OCI-LY7 (cell line): ENCODE measurements at regions not wholly inside any gene's neighbourhood (a gene's known extent, or its start where the extent isn't known, plus 50 kb on each side); places are given as distances from the start of the nearest gene placed in this dataset.

Experiments
- BruUV-seq: library from RNA; stranded (reverse); fragments of 400-500 nt; replicated peaks from 2 replicates; lab custom pipeline; 2021; lab: Mats Ljungman, UMichigan
- CTCF ChIA-PET: fragments of 300-600 bp; sonication (Branson Sonifier 250); formaldehyde crosslinking; loops from one replicate; lab custom pipeline; 2022; ENCODE audit warnings: antibody characterized with exemption; ENCODE audit not compliant: unreplicated experiment; lab: Charles Lee
- POLR2A ChIA-PET: fragments of 300-600 bp; sonication (Branson Sonifier 250); formaldehyde crosslinking; loops from one replicate; lab custom pipeline; 2022; ENCODE audit warnings: antibody characterized with exemption; lab: Charles Lee
- DNase-seq: peaks from one replicate; pipeline ENCODE4 v3.0.0-alpha.2; 2015; ENCODE audit warnings: low spot score
- H2AFZ ChIP-seq: fragments of 200-600 bp; sonication (generic), shearing (Covaris generic); 2 replicates; pipeline ENCODE4 v1.6.1; 2014; ENCODE audit warnings: mild to moderate bottlenecking, antibody characterized with exemption, low read length, moderate library complexity
- H3K27ac ChIP-seq: fragments of 200-600 bp; sonication (generic); 2 replicates; pipeline ENCODE4 v1.5.1; 2014; ENCODE audit warnings: mixed run types, low read depth, mild to moderate bottlenecking, moderate library complexity, low read length, inconsistent platforms; ENCODE audit not compliant: poor library complexity, severe bottlenecking
- H3K36me3 ChIP-seq: fragments of 200-600 bp; sonication (generic); 2 replicates; pipeline ENCODE4 v1.6.1; 2014; ENCODE audit warnings: mild to moderate bottlenecking, antibody characterized with exemption, low read length, moderate library complexity, mixed read lengths; ENCODE audit not compliant: insufficient read depth
- H3K4me1 ChIP-seq: fragments of 200-600 bp; sonication (generic); 2 replicates; pipeline ENCODE4 v1.5.1; 2014; ENCODE audit warnings: mild to moderate bottlenecking, low read length; ENCODE audit not compliant: insufficient read depth, poor library complexity, severe bottlenecking
- H3K4me2 ChIP-seq: fragments of 200-600 bp; sonication (generic); 2 replicates; pipeline ENCODE4 v1.6.1; 2014; ENCODE audit warnings: mild to moderate bottlenecking, low read length
- H3K4me3 ChIP-seq: fragments of 200-600 bp; sonication (generic); 2 replicates; pipeline ENCODE4 v1.5.1; 2014; ENCODE audit warnings: mild to moderate bottlenecking, low read depth, low read length; ENCODE audit not compliant: poor library complexity, severe bottlenecking
- H3K79me2 ChIP-seq: fragments of 200-600 bp; sonication (generic); 2 replicates; pipeline ENCODE4 v1.6.1; 2016; ENCODE audit warnings: low read depth, mild to moderate bottlenecking, low read length, moderate library complexity, mixed read lengths; ENCODE audit not compliant: insufficient read depth
- H3K9me2 ChIP-seq: fragments of 200-600 bp; sonication (generic); 2 replicates; pipeline ENCODE4 v1.6.1; 2016; ENCODE audit warnings: mild to moderate bottlenecking, low read length, mixed read lengths; ENCODE audit not compliant: insufficient read depth
- H3K9me3 ChIP-seq: fragments of 200-600 bp; sonication (generic); 2 replicates; pipeline ENCODE4 v1.6.1; 2014; ENCODE audit warnings: mild to moderate bottlenecking, mixed run types, low read length, mixed read lengths
- H4K20me1 ChIP-seq: fragments of 200-600 bp; sonication (generic); 2 replicates; pipeline ENCODE4 v1.6.1; 2014; ENCODE audit warnings: mild to moderate bottlenecking, antibody characterized with exemption, low read length, moderate library complexity, mixed read lengths; ENCODE audit not compliant: insufficient read depth
- EZH2phosphoT487 ChIP-seq: fragments of 200-600 bp; sonication (generic); IDR thresholded peaks from 2 replicates; pipeline ENCODE4 v1.6.1; 2018; ENCODE audit warnings: low read depth, borderline replicate concordance, mild to moderate bottlenecking, mixed run types, antibody characterized with exemption, low read length, moderate library complexity, mixed read lengths
- intact Hi-C: fragments of 100-400 bp; cut with micrococcal nuclease; formaldehyde crosslinking; loops from one replicate; pipeline ENCODE4 v1.10.0; 2022; ENCODE audit not compliant: unreplicated experiment
- TF ChIP-seq, protein P1 (sequence below): fragments of 200-600 bp; sonication (generic); conservative IDR thresholded peaks from 2 replicates; pipeline ENCODE4 v1.5.1; 2014; ENCODE audit warnings: mild to moderate bottlenecking, antibody characterized with exemption, low read length, moderate library complexity, mixed read lengths

DNA sequence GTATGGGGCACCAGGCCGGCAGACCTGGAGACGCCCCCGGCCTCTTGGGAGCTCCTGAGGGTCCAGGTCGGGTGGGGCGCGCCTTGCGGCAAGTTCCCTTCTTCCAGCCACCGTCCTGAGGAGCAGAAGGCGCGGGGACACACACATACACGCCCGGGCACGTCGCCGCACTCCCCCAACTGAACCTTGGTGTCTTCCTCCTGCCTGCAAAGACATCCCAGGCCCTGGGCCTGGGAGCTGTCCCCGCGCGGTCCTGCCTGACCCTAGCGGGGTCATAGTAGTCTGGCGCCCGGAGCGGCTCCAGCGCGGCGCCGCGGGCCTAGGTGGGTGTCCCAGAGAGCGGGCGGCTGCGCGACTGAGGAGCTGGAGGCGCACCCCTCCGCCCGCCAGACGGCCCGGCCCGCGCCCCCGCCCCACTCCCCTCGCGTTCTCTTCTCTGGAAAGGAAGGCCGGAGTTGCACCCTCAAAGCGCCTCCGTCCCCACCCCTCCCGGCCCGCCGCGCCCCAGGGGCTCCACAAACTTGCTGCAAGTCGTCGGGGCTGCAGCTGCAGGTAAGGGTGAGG, 185.9 kb upstream of the LINGO1 start:
- Histone ChIP-seq H3K9me2 (no peaks in the 10 kb centered on the region), H3K9me3 (no peaks in the 10 kb centered on the region), H3K4me2 (no peak overlapping the region), H3K27ac (no peak overlapping the region), H2AFZ (no peak overlapping the region), H3K4me3 (no peak overlapping the region), H3K79me2 (no peaks in the 10 kb centered on the region), H4K20me1 (no peaks in the 10 kb centered on the region), H3K4me1 (no peaks in the 10 kb centered on the region), H3K36me3 (no peaks in the 10 kb centered on the region)
- CTCF ChIA-PET: no interaction called here
- TF ChIP-seq EZH2phosphoT487: no peak
- TF ChIP-seq, protein P1, sequence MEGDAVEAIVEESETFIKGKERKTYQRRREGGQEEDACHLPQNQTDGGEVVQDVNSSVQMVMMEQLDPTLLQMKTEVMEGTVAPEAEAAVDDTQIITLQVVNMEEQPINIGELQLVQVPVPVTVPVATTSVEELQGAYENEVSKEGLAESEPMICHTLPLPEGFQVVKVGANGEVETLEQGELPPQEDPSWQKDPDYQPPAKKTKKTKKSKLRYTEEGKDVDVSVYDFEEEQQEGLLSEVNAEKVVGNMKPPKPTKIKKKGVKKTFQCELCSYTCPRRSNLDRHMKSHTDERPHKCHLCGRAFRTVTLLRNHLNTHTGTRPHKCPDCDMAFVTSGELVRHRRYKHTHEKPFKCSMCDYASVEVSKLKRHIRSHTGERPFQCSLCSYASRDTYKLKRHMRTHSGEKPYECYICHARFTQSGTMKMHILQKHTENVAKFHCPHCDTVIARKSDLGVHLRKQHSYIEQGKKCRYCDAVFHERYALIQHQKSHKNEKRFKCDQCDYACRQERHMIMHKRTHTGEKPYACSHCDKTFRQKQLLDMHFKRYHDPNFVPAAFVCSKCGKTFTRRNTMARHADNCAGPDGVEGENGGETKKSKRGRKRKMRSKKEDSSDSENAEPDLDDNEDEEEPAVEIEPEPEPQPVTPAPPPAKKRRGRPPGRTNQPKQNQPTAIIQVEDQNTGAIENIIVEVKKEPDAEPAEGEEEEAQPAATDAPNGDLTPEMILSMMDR: no peak
- POLR2A ChIA-PET: no interaction called here
- DNase-seq: no peak
- intact Hi-C loops: no loop called here
- no TSS peak for BruUV-seq

DNA sequence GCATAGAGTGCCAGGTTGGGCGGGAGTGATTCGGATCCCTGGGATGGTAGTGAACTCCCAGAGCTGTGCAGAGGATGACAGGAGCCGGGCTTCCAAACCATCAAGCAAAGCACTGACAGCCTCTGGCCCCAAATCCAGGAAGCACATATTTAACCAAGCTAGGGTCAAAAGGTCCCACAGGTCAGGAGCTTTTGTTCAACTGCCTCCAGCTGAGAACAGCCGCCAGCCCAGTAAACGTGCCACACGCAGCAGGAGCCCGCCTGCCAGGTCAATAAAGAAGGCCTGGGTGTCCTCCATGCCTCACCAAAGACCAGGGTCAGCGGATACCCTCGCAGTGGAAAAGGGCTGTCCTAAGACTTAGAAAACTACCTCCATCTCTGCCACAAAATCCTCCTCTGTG, 184.7 kb upstream of the LINGO1 start:
- no TSS peak for BruUV-seq
- no peaks in the 10 kb centered on the region for H3K4me1 ChIP-seq
- H3K4me3 ChIP-seq: no peak overlapping the region
- no peak overlapping the region for H2AFZ ChIP-seq
- H3K4me2 ChIP-seq: no peak overlapping the region
- POLR2A ChIA-PET: no interaction called here
- DNase-seq: no peak
- H4K20me1 ChIP-seq: no peaks in the 10 kb centered on the region
- no peaks in the 10 kb centered on the region for H3K9me2 ChIP-seq
- no peaks in the 10 kb centered on the region for H3K9me3 ChIP-seq
- CTCF ChIA-PET: no interaction called here
- H3K27ac ChIP-seq: no peak overlapping the region
- TF ChIP-seq EZH2phosphoT487: no peak
- TF ChIP-seq, protein P1: no peak
- intact Hi-C loops: no loop called here
- H3K36me3 ChIP-seq: no peaks in the 10 kb centered on the region
- no peaks in the 10 kb centered on the region for H3K79me2 ChIP-seq

DNA sequence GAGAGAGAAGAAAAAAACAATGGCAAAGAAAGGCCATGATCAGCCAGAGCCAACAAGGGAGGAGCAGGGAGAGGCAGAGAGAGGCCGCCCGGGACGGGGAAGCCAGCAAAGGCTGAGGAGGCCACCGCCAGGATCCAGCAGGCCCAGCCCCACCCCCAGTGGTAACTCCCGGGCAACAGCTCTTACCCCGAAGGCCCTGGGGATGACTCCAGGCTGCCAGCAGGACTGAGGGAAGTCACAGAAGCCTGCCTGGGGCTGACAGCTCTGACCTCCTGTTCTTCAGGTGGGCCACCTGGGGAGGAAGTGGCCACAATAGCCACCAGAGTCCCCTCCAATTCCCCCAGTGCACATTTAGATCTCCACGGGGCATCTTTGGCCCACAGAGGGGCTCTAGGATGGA, 184.3 kb upstream of the LINGO1 start:
- H3K79me2 ChIP-seq: no peaks in the 10 kb centered on the region
- no TSS peak for BruUV-seq
- H2AFZ ChIP-seq: no peak overlapping the region
- TF ChIP-seq, protein P1: no peak
- TF ChIP-seq EZH2phosphoT487: no peak
- no peak for DNase-seq
- H3K9me3 ChIP-seq: no peaks in the 10 kb centered on the region
- no peaks in the 10 kb centered on the region for H4K20me1 ChIP-seq
- no peaks in the 10 kb centered on the region for H3K36me3 ChIP-seq
- H3K4me3 ChIP-seq: no peak overlapping the region
- CTCF ChIA-PET: no interaction called here
- POLR2A ChIA-PET: no interaction called here
- intact Hi-C loops: no loop called here
- H3K4me2 ChIP-seq: no peak overlapping the region
- H3K9me2 ChIP-seq: no peaks in the 10 kb centered on the region
- H3K4me1 ChIP-seq: no peaks in the 10 kb centered on the region
- H3K27ac ChIP-seq: no peak overlapping the region
